ENCODE measurements at regions not wholly inside any gene's neighbourhood (a gene's known extent, or its start where the extent isn't known, plus 50 kb on each side); places are given as distances from the start of the nearest gene placed in this dataset.

GRCh38 chr17:73729101-73729500 lies 84.9 kb upstream of the SDK2 start (continued):
- TF ChIP-seq EGR1 (IDR thresholded peaks at IDR 0.05; ENCODE audit: borderline replicate concordance, low read depth, low read length) (no peak), TAF1 (IDR thresholded peaks at IDR 0.05; ENCODE audit: low read depth, low read length) (no peak)
